ENCODE measurements at regions not wholly inside any gene's neighbourhood (a gene's known extent, or its start where the extent isn't known, plus 50 kb on each side); places are given as distances from the start of the nearest gene placed in this dataset.
"Not testable (repeated sequence)": the region's sequence is repeated elsewhere in the genome, so short reads cannot be mapped to it uniquely, and the experiment has no call there.

DNA sequence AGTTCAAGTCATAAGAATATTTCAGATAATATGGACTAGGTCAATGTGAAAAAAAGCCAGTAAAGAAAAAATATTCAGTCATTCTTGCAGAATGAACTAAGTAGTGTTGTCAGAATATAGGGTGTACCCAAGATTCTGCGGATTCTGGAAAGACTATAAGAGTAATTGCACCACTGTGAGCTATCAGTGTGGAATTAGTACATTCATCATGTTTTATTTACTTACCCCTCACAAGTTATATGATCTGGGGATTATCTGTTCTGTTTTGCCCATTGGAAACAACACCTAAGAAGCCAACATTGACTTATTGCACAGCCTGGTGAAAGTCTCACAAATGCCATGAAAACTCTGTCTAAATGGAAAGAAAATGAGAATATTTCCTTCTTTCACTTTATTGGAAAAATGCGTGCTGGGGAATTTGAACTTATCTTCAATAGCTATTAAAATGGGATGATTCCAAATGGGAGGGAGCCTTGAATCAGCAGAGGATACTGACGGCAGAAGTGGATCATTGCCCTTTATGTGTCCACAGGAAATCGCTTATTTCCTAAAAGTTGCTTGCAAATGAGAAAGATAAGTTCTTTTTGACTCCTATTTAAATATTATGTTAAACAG lies 563.3 kb upstream of the POM121L12 start:
- DNase-seq: no peak

DNA sequence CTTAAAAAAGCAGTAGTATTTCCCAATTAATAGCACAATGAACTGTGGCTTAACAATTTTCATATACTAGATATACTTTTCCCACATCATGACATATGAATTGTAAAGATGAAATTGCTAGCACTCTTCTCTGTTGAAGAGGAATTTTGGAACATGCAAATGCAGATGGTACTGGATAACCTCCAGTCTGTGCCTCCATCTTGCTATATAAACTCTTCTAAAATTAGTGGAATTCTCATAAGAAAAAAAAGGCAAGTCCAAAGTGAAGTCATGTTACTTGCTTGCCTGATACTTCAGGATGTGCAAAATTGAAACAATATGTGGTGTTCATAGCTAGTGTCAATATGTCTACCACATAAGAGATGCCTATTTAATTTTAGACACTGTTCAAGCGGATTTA lies 570.2 kb upstream of the POM121L12 start:
- DNase-seq: no peak

DNA sequence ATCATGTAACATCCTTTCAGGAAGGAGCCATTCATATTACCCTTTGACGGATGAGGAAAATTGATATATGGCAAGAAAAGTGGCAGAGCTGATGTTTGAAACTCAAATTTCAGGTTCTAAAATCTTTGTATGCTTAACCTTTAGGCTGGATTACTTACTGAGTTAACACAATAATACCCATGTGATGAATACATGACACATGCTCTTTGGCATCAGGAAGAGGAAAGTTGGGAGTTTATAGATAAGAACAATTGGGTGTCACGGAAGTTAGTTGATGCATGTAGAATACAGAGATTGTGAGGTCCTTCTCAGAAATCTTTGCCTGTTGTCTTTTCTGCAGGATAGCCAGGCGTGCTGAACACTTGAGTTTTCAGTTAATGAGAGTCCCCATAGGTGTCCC lies 572.1 kb upstream of the POM121L12 start:
- no peak for DNase-seq

DNA sequence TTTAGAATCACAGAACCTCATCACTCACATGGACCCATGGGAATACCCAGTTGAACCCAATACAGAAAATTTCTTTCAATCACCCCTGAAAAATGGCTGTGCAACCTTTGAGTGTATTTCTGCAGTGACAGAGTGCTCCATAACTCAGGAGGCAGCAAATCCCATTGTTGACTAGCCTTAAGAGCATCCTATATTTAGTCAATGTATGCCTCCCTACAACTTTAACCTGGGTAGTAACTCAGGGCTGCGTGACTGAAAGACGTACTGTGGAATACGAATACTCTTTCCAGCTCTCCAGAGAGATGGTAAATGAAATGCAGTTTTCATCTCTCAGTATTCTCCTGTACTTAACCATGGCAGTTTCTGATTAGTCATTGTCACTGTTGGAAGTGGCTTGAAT lies 573.0 kb upstream of the POM121L12 start:
- no peak for DNase-seq

DNA sequence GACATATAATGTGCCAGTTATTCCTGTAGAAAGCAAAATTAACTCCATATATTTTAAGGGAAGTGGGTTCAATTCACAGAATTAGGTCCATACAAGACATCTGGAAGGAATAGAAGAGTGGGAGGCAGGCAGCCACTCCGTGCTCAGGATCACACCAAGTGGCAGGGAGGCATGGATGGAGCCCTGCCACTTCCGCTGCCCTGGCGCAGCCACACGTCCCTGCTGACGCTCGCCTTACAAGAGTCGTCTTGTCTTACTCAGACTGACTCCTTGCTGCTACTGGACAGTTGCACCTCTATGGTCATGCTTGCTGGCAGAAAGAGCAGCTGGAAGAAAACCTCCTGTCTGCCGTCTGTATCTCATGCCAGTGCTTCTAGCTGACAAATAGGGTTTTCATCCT lies 579.9 kb upstream of the POM121L12 start:
- no peak for DNase-seq

DNA sequence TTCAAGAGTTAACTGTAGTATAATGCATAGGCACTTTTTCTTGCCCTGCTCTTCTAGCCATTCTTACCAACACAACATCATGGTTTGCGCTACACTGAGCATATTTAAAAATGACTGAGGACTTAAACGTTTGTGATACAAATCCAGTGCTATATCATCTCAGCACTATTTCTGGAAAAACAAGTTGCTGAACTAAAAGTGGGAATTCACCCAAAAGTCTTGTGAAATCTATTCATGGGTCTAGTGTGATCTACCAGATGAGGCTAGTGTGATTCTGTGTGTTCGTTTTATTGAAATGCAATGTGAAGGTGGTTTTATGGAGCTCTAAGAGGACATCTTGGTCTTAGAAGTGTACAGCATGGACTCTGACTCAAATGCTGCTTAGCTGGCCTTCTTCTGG lies 584.6 kb upstream of the POM121L12 start:
- no peak for DNase-seq

DNA sequence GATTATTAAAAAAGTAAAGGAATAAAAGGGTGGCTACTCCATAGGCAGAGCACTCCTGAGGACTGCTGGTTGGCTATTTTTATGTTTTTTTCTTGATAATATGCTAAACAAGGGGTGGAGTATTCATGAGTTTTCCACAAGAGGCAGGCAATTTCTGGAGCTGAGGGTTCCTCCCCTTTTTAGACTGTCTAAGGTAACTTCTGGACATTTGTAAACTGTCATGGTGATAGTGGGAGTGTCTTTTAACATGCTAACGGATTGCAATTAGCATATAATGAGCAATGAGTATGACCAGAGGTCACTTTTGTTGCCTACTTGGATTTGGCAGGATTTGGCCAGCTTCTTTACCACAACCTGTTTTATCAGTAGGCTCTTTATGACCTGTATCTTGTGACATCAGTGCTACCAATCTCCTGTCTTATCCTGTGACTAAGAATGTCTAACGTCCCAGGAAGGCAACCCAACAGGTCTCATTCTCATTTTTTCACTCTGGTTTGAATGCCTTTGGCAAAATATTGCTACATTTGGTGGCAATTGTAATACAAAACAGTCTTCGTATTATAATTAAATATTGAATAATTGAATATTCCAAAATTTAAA lies 587.8 kb upstream of the POM121L12 start:
- DNase-seq: no peak

DNA sequence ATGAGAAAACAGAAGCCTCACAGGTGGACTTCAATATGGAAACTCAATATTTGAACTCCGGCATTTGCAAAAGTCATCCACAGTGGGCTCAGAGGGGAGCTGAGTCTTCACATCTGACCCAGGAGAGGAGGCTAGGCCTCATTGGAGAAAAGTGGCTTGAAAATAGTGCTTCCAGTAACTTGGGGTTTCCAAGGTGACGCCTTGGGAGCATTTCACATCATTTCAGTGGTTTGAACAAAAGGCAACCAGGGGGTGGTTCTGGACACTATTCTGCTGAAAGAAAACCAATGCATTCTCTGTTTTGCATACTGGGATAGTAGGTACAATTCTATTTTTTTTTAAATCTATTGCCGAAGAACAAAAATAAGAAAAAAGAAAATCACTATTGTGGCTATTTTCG lies 599.2 kb upstream of the POM121L12 start:
- DNase-seq: no peak

DNA sequence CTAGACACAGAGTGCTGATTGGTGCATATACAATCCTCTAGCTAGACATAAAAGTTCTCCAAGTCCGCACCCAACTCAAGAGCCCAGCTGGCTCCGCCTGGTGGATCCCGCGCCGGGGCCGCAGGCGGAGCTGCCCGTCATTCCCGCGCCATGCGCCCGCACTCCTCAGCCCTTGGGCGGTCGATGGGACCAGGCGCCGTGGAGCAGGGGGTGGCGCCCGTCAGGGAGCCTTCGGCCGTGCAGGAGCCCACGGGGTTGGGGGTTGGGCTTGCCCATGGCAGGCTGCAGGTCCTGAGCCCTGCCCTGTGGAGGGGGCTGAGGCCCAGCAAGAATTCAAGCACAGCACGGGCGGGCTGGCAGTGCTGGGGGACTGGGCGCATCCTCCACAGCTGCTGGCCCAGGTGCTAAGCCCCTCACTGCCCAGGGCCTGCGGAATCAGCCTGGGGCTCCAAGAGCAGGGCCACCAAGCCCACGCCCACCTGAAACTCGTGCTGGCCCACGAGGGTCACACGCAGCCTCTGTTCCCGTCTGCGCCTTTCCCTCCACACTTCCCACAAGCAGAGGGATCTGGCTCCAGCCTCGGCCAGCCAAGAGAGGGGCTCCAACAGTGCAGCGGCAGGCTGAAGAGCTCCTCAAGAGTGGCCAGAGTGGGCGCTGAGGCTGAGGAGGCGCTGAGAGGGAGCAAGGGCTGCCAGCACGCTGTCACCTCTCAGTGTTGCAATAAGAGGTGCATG lies 604.2 kb upstream of the POM121L12 start:
- DNase-seq: no peak

DNA sequence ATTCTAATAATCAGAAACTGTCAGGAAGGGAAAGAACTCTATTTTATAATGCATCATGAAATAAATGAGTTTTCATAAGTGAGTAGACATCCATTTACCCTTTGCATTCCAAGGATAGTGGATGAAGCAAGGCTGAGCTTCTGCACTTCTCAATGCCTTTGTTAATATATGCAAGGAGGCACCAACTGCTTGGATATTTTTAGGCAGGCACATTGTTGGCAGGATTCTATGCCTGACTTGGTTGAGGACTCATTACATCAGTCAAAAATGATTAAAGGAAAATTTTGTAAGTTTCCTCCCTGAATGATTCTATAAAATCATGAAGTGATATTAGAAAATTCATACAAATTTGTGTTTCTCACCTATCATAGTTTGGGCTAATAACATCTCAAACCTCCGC lies 612.2 kb upstream of the POM121L12 start:
- DNase-seq: no peak

DNA sequence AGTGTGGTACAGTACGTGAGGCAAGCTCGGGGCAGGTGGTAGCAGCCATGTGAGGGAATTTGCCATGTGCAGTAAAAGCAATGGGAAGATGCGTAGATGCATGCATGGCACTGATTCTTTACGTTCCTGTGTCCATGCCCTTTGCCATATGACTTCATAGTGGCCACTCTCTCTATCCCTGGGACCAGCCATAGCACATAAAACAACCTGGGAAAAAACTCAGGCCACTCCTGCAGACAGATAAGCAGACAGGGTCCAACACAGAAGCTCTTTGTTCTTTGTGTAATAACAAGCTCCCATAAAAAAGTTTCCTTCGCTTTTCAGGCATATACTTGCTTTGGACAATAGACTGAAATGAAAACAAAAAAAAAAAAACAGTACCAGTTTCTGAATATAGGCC lies 622.4 kb upstream of the POM121L12 start:
- DNase-seq: no peak

DNA sequence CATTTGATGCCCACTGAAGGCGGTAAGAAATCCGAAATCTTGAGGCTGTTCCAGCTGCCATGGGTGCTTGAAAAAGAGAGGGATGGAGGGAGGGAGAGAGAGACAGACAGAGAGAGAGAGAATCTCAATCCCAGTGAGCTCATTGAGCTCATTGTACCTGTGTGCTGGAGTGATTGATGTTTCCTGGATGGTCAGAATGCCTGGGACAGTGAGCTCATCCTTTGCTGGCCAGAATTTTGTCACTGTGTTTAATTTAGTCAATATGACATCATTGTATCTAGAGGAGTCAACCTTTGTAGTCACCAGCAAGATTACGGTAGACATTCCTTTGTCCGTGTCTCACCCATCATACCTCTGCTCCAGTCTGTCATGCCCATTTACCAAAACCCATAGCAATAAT lies 625.4 kb upstream of the POM121L12 start:
- DNase-seq: no peak

DNA sequence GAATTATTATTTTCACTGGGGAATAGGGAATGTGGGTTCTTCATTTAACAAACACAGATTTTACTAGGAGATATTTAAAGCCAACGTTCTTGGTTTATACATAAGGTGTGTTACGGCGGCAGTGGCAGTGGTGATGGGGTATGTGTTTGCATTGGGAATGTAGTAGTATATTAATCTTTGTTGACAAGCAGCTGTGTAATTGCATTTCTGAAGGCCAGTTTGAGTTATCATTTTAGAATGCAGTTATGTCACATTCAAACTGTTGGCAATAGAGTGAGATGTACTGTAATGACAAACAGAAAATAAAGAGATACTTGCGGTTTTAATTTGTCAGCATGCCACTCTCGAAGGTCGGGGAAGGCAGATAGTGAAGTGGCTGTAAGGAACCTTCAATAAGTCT lies 628.6 kb upstream of the POM121L12 start:
- DNase-seq: no peak

DNA sequence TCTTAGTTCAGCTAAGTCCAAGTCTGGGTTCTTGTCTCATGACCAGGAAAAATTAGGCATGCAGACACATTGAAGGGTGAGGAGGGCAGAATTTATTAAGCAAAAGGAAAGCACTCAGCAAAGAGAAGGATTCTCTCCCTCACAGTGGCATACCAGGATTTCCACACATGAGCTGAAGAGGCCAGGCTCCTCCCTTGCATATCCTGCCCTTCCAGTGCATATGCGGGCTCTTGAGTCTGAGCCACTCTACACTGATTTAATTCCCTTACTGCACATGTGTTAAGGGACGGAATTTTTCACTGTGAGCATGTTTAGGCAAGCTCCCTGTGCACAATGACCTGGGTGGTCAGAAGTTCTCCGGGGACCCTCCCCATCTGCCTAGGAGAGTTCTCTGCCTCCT lies 652.7 kb upstream of the POM121L12 start:
- no peak for DNase-seq

DNA sequence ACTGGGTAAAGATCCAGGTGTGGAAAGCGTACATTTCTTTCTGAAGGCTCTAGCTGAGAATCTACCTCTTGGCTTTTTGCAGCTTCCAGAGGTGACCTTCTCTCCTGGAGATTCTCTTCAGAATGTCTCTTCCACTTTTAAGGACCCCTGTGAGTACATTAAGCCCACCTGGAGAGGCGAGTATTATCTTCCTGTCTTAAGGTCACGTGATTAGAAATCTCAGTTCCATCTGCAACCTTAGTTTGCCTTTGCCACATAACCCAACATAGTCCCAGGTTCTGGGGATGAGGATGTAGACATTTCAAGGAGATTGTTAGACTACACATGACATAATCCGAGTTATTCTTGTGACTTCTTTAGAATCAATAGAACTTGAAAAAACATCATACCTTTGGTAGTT lies 665.5 kb upstream of the POM121L12 start:
- no peak for DNase-seq

DNA sequence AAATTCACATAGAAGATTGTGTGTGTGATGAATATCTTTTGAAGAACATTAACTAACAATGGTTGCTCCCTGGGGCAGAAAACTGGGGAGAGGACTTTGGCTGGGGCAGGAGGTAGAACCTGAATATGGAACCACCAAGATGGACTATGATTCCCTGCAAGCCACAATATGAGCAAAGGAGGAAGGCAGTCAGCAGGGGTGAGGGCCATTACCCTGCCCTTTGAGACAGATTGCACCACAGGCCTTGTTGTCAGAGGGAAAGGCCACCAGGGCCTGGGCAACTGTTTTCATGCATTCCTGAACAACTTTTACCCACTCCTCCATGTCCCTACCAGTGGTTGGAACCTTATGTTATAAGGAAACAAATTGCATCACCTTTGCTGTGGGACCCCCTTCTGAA lies 670.1 kb upstream of the POM121L12 start:
- DNase-seq: no peak

DNA sequence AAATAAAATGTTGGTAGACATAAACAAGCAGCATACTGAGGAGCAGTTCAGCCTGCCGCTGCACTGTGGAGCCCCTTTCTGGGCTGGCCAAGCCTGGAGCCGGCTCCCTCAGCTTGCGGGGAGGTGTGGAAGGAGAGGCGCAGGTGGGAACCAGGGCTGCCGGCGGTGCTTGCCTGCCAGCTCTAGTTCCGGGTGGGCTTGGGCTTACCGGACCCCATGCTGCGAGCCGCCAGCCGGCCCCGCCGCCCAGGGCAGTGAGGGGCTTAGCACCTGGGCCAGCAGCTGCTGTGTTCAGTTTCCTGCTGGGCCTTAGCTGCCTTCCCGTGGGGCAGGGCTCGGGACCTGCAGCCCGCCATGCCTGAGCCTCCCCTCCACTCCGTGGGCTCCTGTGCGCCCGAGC lies 672.9 kb upstream of the POM121L12 start:
- DNase-seq: no peak

DNA sequence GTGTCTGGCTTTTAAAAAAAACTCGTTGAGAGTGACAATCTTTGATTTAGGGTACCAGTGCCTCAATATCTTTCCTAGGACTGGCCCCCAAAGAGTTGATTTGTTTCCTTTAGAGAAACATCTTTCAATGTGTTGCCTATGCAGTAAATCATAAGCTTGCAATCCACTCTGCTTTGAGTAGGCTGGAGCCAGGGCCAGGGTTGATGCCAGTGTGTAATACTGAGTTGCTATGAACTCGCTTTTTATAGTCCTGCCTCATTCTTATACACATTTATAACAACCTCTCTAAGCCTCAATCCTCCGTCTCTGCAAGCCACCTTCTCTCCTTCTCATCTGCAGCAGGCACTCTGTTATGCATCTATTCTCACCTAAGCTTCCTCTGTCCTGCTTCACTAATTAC lies 674.9 kb upstream of the POM121L12 start:
- DNase-seq: no peak

DNA sequence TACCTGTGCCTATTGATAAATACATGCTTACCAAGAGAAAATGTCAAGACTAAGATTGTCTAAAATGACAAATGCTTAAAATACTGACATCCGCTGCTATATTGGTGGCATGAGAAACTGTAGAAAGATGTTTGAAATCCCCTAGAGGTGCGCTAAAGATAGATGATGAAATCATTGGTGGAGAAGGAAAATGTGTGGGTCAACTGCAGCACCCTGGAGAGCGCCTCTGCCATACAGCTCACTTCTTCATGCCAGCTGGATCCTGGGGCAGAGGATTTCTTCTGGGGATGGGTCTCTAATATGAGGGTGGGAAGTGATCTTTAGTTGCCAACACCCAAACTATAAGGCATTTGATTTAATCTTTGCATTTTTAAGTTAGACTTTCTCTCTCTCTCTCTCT lies 680.4 kb upstream of the POM121L12 start:
- DNase-seq: no peak

DNA sequence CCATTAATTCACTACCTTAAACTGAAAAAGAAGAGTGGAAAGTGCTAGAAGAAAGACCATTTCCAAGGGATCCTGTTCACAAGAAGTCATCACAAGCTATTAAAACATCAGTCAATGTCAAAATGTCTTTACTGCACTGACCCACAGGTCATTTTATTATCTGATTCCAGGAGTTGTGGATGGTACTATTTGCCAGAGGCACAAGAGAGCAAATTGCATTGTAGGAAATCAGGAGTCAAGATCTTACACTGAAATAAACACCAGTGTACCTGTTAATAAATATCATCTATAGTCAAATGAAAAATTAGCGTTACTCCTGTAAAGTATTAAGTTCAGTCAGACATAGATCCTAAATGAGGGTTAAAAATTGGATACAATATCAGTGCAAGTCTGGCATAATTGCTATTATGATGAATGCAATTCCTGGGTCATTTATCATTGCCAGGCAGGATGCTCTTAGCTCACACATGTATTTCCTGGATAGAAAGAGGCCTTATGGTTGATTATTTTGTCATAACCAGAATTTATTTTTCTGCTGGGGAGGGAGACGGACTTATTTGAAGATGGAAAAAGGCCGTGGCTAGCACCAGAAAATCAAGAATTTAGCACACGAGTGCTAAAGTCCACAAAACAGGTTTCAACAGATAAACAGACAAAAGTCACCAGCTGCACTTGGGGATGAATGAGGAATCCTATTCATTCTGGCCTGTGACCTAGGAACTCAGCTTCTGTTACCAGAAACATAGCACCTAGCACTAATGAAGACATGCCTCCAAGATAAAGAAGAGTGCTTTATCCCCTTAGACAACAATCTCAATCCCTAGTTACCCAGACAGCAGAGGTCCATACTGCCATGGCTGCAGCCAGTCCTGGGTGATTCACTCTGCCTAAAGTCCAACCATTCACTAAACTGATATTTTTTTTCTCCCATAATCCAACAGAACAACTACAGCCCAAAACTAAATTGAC lies 683.1 kb upstream of the POM121L12 start:
- DNase-seq: no peak

DNA sequence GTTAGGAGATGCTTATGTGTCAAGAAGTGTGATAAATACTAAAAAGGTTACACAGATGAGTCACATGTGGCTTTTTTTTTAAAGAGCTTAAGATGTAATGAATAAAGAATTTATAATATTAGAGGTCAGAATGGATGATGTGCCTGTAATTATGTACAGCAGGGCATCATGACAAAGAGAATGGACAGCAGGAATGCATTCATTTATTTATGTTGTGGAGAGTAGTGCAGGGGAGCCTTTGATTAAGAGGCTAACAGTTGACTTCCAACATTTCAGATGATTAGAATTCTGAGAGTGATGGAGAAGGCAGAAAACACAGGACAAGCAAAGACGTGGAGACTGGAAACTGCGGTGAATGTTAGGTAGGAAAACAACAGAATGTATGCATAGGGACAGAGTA lies 691.4 kb upstream of the POM121L12 start:
- no peak for DNase-seq

DNA sequence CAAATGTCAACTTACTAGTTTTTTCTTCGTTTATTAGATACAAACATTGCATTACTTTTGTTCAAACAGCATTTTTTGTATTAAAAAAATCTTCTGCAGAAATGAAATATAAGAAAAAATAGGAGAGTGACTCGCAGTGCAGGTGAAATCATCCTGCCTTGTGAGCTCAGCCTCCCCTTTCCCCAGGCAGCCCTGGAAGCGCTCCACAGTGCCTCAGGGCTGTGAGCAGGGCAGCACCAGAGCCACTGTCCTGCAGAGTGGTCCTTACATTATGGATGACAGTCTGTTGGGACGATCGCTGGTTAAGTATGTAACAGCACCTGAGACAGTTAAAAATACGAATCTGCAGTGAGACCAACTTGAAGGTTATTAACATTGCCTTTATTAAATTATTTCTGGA lies 695.4 kb upstream of the POM121L12 start:
- DNase-seq: no peak

DNA sequence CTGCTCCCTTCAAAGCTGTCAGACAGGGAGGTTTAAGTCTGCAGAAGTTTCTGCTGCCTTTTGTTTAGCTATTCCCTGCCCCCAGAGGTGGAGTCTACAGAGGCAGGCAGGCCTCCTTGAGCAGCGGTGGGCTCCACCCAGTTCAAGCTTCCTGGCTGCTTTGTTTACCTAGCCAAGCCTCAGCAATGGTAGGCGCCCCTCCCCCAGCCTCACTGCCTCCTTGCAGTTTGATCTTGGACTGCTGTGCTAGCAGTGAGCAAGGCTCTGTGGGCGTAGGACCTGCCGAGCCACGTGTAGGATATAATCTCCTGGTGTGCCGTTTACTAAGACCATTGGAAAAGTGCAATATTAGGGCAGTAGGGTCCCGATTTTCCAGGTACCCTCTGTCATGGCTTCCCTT lies 707.1 kb upstream of the POM121L12 start:
- DNase-seq: not testable (repeated sequence)

DNA sequence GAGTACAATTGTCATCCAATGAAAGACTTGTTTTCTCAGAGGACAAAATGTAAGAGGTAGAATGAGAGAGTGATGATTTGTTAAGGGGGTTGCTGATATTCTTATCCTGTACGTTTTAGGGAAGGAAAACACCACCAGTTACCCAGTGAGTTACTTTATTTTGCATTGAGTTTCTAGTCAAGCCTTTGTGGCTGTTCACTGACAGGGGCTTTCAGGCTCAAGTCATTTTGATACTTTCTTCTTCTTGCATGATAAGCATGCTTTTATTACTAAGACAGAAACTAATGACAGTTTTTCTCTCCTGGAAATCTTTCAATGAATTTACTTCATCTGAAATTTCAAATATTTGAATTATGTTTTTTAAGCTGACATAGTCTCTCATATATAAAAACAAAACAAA lies 710.2 kb upstream of the POM121L12 start:
- no peak for DNase-seq

Measured in NCI-H446 treated with DMSO at 0.1 percent for 48 hours (cell line).